Head of caudate nucleus (tissue), 42 donors: ENCODE measurements at regions not wholly inside any gene's neighbourhood (a gene's known extent, or its start where the extent isn't known, plus 50 kb on each side); places are given as distances from the start of the nearest gene placed in this dataset.

ENCODE experiments used
- DNase-seq, 42 donors: peaks; one replicate each; pipeline versions ENCODE4 v3.0.0 to v3.0.0-alpha.2; 2020 to 2021; ENCODE audit warnings: mixed read lengths in 7 of 42
- intact Hi-C: fragments of 100-400 bp; cut with DNase I; formaldehyde crosslinking; loops from one replicate; pipeline ENCODE4 v1.15.0; 2022

DNA sequence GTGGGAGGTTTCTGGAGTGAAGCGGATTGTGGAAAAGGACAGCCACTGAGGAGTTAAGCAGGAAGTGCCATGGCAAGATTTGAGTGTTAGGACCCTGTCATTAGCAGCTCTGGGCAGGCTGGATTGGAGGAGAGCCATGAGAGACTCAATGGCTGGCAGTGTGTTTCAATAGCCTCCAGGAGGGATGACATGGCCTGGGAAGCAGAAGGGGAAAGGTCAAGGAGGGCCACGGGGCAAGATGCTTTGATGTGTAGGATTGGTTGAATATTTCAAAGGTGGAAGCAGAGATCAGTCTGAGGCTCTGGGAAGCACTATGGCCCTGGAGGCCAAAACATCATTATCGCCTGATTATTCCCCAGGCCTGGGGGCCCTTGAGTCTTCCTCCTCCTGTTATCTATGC is 229.0 kb upstream of the HS6ST1 start:
- peak in 1 of 42 donors; percentile 11 for DNase-seq

DNA sequence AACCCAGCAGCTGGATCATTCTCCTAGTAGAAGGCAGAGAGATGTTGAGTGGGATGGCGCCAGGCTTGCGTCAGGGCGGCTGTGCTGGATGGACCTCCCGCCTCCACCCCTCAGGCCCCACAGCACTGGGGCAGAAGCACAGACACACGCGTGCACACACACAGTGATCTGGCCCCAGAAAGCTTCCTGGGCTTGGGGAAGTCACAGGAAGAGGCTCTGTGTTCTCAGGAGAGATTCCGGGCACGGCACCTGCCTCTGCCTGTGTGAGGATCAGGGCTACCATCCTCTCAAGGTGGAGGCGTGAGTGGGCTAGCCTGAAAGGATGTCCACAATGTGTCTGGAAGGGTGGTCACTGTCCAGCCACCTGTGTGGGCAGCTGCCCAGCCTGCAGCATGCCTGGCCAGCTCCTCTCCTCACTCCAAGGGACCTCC is 229.8 kb upstream of the HS6ST1 start:
- peak in 1 of 42 donors; percentile 21 for DNase-seq
- intact Hi-C loops, result no loop called here

More for the DNA sequence above, 229.0 kb upstream of the HS6ST1 start:
- intact Hi-C loops, result no loop called here

DNA sequence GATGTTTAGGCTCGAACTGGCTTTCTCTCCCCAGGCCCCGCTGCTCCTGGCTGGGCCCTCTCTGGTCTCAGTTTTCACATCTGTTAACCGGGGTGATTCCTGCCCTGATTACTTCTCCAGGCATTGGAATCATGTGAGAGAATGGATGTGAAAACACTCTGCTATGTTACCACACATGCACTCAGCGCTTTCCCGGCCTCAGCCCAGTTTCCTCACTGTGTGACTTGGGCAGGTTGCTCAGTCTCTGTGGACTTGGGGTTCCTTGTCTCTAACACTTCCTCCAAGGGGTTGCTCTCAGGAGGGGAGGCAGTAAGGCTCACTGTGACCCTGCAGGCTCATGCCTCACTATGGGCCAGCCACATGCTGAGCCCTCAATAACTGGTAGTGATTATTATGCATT is 230.4 kb upstream of the HS6ST1 start:
- DNase-seq, result peak in 1 of 42 donors; percentile 20
- intact Hi-C loops, result no loop called here

DNA sequence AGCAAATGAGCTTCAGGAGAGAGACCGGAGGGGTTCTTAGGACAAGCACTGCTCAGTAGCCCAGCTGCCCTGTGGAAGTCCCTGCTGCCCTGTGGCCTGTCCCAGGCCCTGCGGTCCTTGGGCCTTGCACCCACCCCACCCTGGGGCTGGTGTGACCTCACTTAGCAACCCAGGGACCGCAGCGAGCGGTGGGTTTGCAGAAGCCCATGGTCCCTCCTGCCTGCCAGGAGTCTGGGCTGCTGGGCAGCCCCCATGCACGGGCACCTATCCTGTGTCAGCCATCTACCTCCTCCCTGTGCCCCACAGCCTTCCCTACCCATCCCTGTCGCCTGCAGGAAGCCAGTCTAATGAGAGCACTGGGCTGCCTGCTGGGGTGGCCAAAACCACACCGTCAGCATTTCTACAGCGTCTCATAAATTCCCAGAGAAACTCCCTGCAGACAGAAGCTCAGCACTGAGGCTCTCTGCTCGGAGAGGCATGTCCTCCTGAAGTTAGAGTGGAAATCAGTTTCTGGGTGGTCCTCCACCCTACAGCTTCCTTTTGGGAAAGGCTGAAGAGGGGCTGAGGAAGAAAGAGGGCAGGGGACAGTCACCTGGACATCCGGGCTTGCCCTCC is 231.1 kb upstream of the HS6ST1 start:
- intact Hi-C loops, result no loop called here
- peak in 1 of 42 donors; percentile 18 for DNase-seq

DNA sequence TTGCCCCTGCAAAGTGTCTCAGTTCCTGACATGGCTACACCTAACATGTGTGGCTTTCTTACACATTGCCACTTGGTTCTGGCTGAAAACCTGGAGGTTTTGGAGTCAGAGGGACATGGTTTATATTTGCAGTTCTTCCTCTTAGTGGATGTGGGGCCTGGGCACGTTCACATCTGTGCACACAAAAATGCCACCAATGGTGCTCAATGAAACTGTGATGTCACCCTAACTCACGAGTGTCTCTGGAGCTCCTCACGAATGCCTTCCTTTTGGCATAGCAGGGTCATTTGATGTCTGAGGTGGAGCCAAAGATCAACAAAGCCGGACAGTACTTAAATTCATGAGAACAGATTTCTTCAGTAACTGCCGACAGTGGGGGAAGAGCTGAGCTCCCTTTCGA is 231.7 kb upstream of the HS6ST1 start:
- peak in 1 of 42 donors; percentile 14 for DNase-seq
- intact Hi-C loops, result no loop called here

DNA sequence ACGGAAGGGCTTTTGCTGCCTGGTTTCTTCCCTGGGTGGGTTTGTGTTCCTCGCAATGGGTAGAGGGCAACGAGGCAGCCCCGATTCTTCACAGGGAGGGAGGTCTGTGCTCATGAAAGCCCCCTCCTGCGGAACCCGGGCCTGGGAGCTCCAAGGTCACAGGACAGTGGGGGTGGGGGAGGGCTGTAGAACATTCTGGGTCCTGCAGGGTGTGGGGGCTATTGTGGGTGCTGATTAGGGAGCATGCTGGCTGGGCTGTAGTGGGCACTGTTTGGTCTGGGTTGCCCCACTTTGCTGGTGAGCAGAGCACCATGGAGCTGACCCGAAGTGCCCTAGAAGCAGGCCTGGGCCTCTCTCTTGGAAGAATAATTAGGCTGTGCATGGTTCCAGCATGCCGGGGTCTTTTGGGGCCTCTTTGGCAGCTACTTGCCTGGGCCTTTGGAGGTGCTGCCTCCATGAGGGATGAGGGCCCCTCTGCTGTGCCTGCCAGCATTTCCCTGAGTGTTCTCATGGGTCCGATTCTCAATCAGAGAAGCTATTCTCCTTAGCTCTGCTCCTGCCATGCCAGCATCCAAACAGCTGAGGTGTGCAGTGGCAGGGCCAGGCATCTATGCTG is 232.2 kb upstream of the HS6ST1 start:
- peak in 1 of 42 donors; percentile 20 for DNase-seq
- intact Hi-C loops, result no loop called here

DNA sequence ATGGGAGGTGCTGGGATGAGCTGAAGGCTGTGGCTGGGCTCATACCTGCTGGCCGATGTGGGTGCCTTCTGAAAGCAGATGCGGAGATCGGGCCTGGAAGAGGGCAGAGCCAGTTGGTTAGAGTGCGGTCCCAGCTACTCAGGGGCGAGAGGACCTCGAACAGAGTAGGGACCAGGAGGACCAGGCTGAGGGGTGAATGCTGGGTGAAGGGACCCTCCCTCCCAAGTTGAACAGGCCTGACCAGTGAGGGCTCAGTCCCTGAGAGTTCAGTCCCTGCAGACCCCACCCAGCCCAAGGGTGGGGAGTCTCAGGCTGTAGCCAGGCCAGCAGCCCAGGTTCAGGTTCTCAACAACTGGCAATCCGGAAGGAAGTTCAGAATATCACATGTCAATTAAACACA is 232.8 kb upstream of the HS6ST1 start:
- peak in 1 of 42 donors; percentile 23 for DNase-seq
- intact Hi-C loops, result no loop called here

DNA sequence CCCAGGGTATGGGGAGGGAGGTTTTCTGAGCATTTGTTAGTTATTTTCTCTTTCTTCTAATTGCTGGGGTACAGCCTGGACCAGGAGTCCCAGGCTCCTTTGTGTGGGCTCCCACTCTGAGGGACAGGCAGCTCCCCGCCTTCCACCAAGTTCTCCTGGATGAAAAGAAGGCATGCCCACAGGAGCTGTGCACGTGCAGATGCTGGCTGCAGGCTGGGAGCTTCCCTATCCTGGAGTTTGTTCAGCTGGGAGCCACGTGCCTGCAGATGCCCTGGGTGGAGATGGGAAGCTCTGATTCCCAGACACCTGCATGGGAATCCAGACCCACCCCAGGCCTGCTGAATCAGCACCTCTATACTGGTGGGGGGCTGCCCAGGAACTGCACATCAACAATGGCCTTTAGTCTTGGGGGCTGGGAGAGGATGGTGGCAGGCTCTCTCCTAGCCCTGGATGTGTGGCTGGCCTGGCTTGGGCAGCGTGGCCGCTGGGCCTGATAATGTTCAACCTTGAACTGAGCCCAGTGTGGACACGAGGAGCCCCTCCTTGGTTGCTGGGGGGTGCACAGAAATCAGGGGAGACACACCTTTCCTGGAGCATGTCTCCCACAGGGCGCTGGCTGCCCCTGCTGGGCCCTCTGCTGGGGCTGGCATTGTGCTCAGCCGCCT is 233.6 kb upstream of the HS6ST1 start:
- DNase-seq, result peak in 1 of 42 donors; percentile 11
- intact Hi-C loops, result no loop called here

DNA sequence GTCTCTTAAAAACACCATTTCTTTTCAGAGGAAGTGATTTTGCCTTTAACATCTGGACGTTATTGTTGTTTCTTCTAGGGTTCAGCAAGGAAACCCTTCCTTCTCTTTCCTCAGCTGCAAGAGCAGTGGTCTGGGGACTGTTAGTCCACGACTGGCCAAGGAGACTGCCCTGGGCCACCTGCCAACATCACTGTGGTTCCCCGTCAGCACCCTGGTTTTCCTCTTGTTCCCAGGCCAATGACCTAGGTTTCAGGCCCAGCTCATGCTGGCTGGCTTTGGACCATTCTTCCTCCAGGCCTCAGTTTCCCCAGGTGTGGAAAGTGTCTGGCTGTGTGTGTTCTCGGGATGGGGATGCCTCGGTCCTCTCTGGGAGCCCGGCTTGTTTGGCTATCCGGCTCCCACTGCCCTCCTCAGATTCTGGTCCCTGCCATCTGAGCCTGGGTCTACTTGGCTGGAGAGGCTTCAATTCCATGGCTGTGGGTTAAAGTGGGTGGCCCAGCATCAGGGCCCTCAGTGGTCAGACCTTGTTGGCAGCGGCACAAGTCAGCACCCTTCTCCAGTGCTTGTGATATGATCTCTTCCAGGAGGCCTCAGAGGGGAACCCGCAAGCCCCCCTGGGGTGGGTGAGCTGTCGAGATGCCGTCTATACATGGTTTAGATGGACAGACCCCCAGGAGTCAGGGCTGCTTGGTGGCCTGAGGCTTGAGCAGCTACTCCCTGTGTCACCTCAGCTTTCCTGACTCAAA is 234.3 kb upstream of the HS6ST1 start:
- DNase-seq, result peak in 1 of 42 donors; percentile 38
- intact Hi-C loops, result no loop called here

DNA sequence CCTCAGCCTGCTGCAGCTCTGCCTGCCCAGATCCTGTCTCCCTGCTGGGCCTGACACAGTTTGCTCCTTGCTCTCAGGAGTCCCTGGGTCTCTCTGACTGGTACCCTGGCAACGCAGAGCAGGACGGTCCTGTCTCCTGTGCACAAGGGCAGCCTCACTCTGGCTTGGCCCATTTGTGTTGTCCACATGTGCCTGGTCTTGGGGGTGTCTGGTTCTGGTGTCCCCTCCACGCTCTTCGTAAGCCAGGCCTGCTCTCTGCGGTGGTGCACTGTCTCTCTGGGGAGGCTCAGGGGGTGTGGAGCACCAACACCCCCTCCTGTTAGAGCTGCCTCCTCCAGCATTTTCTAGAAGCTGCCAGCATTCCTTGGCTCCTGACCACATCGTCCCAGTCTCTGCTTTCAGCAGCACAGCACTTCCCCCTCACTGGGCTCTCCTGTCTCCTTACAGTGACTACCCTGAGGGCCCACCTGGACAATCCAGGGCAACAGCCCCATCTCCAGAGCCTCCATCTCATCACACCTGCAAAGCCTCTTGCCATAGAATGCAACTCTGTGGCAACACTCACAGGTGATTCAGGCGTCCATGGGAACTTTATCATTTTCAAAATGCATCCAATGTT is 235.6 kb upstream of the HS6ST1 start:
- no peak for DNase-seq
- intact Hi-C loops, result no loop called here

DNA sequence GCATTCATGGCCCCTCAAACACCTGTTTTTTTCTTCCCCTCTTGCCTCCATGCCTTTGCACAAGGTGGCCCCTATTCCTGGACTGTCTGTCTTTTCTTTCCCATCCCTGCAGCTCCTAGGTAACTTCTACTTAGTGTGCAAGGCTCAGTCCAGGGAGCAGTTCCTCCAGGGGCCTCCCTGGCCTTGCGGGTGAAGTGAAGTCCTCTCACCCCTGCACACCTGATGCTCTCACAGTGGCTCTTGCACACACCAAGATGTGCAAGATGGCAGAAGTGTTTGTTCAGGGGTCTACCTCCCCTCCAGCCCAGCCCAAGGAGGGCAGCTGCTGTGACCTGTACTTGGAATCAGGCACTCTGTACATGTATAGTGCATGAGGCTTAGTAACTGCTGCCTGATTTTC is 236.8 kb upstream of the HS6ST1 start:
- intact Hi-C loops, result no loop called here
- no peak for DNase-seq

DNA sequence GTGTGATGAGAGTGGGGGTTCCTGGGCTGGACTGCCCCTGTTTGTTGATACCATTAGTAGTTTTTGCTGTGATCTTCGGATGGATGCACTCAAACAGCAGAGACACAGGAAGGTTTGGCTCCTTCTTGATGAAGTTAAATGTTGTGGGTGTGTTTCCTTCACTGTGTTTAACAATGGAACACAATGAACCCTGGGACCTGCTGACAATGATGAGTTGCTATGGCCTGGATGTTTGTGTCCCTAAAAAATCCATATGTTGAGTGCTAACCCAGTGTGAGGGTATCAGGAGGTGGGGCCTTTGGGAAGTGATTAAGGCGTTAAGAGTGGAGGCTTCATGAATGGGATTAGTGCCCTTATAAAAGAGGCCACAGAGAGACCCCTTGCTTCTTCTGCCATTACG is 237.4 kb upstream of the HS6ST1 start:
- intact Hi-C loops, result no loop called here
- peak in 2 of 42 donors; percentile 11 to 13 for DNase-seq

DNA sequence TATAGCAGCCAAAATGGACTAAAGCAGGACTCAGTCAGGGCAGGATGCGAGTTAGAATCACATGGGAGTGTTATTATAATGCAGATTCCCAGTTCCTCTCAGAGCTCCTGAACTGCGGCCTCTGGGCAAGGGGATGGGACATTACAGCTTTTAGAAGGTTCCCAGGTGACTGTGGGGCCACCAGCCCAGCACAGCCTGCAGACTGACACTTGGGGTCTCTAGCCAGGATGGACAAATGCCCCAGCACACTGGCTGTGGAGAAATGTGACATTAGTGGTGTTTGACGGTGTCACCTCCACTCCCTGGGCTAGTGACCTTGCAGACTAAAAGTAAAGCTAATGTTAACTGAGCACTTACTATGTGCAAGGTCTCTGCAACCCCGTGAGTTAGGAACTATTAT is 238.0 kb upstream of the HS6ST1 start:
- intact Hi-C loops, result no loop called here
- peak in 1 of 42 donors; percentile 1 for DNase-seq

DNA sequence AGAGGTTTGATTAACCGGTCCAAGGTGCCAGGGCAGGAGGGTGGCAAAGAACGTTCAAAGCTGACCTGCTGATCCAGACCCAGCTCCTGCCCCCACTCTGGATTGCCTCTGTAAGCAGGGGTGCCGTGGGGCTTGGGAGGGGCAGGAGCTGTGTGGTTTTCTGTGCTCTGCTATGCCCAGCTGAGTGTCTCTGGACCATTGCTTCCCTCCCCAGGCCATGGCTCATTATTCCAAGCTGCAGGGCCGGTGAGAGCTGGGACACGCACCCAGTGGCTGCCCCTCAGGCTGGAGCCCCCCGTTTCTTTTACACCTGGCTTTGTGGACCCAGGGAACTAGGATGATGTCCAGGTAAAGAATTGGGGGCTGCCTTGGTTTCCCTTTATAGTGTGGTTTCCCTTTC is 238.4 kb upstream of the HS6ST1 start:
- intact Hi-C loops, result no loop called here
- DNase-seq, result peak in 2 of 42 donors; percentile 6 to 20

DNA sequence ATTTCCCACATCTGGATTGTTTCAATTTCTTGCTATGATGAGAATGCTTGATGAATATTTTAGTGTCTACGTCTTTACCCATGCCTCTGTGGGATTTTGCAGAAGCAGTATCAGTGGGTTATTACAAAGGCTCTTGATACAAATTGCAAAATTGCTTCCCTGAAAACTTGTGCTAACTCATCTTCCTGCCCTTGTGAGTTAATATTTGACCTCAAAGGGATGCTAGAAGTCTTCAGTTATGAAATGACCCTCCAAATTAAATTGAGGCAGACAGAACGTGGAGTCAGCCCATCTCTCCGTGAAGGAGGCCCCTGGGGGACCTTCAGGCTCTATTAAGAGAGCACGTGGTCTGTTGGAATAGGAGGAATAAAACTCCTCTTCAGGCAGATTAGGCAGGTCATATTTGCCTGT is 239.2 kb upstream of the HS6ST1 start:
- intact Hi-C loops, result no loop called here
- peak in 2 of 42 donors; percentile 7 to 10 for DNase-seq

DNA sequence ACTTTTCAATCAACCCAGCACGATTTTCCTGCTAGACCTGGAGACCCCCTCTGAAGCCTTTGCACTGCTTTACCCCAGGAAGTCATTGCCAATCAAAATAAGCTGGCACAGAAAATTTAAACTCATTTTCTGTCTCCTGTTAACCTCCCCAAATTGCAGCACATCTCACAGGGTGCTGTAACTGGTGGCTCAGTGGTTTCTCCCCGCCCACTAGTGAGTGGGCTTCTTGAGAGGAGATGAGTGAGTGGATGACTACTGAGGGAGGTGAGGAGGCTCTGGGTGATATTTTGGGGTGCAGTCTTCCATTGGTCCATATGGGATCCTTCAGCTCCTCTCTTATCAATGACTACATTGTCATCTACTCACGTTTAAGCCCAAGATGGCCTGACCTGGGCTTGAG is 239.8 kb upstream of the HS6ST1 start:
- intact Hi-C loops, result no loop called here
- peak in 1 of 42 donors; percentile 12 for DNase-seq

DNA sequence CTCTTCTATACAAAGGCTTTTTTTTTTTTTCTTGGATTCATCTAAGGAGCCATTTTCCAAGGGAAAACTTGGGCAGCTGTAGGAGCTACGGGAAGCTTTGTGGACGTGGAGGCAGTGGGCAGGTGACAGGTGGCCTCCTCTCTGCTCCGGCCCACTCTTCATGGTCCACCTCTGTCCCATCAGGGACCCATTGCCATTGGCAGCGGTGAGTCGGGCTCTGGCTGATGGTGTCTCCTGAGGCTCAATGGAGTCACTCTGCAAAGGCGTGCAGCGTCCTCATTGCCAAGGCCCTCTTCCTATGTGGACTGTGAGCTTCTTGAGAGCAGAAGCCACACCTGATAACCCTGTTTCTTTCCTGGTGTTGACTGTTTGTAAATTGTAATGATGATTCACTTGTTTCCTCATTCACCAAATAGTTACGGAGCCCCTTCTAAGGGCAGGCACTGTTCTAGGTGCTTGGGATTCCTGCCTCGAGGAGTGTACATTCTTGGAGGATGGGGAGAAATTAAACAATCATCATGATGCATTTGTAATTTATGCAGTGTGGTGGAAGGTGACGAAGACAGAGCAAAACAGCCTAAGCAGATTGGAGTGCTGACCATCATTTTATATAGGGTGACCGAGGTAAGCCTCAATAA is 240.3 kb upstream of the HS6ST1 start:
- peak in 4 of 42 donors; percentile 3 to 29 (median 8) for DNase-seq
- intact Hi-C loops, result no loop called here

DNA sequence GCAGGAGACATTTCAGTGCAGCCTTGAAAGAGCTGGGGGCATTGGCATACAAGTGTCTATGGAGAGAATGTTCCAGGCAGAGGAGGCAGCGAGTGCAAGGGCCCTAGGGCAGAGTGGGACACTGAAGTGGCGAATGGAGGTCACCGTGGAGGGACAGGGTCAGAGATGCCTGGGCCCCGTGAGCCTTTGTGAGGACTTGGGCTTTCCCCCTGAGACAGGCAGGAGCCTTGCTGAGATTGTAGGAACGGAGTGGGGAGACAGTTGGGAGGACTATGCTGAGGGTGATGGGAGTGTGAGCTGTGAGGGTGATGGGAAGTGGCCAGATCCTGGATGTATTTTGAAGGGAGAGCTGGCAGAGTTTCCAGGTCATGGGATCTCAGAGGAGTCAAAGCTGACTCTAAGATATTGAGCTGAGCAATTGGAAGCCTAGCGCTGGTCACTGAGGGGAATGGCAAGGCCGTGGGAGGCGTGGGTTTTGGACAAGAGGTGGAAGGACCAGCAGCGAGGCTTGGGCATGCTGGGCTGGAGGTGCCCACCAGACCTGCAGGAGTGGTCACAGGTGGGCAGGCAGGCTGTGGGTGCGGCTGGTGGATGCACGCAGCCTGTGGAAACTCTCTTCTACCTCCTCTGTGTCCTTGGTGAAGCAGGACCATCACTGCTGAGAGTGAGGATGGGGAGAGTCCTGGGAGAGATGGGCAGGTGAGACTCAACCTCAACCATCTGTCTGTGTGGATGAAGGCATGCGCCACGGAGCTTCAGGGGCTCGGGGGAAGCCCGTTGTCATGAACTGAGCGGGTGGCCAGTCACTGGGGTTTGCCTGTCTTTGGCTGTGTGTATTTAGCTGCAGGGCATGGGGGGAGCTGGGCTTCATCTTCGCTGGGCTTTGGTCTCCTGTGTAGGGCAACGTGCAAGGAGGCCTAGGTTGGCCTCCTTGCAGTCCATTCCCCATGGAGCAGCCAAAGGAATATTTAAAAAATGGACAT is 241.2 kb upstream of the HS6ST1 start:
- intact Hi-C loops, result no loop called here
- DNase-seq, result peak in 4 of 42 donors; percentile 11 to 28 (median 20)
